Heart left ventricle (tissue), 13 donors: ENCODE measurements at regions not wholly inside any gene's neighbourhood (a gene's known extent, or its start where the extent isn't known, plus 50 kb on each side); places are given as distances from the start of the nearest gene placed in this dataset.

Experiments used
- CTCF ChIP-seq, 12 donors: fragments of 200-600 bp; sonication (generic) in 4 of 12; IDR thresholded peaks; one replicate each; pipeline versions ENCODE4 v1.5.0 to v1.8.0; 2018 to 2022; ENCODE audit warnings: antibody characterized with exemption in 12 of 12, mild to moderate bottlenecking in 5 of 12
- POLR2A ChIP-seq, 2 donors: fragments of 450-650 bp; IDR thresholded peaks; one replicate each; pipeline ENCODE4 v1.6.1; 2017; ENCODE audit warnings: antibody characterized with exemption in 2 of 2, mild to moderate bottlenecking in 2 of 2, moderate library complexity in 2 of 2
- donor health status: ischemic (EF 13 %, LVEDD 7.1; RV severe dilation, severe dysfunction).
- donor health status: DM: no; HTN: yes; CAD: no.
- donor health status: DM: no; HTN: no; CAD: no.
- donor health status: ischemic (EF 25% LVEDD 6.9; RV normal size, moderate dysfunction).
- donor health status: ischemic (EF 25% LVEDD 5.7; RV mildly dilated, moderate dysfunction).
- donor health status: ischemic (EF 35%, LVEDD 5.7; RV mildly dilated, moderate dysfunction).
- donor health status: nonischemic (EF 11% LVEDD 7.7; RV severe dilation, severe dysfunction).
- donor health status: DM: yes; HTN: yes; CAD: no.
- donor health status: PGD.
- donor health status: ischemic (EF 29% LVEDD 5.4; RV normal size, mild dysfunction).
- donor health status: nonischemic (EF 23%, LVEDD 6.1; RV moderate dilation, normal function).

DNA sequence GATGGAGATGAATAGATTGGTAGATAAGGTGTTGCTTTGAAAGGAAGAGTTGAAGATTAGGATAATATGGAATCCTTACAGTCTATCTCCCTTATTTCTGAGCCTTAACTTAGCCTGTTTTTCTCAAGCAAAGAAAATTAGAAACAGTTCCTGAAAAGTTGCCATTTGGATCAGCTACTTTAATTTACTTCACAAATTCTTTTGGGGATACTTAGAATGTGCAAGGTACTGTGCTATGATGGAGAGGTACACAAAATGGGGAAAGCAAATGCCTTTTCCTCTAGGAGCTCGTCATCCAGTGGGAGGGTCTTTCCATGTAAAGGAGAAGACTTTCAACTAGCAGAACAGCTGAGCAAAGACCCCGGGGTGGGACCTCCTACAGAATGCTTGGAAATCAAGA is 51.1 kb upstream of the SMARCA2 start:
- no peak for TF ChIP-seq CTCF (IDR thresholded peaks at IDR 0.05)
- TF ChIP-seq POLR2A (IDR thresholded peaks at IDR 0.05): no peak
